ENCODE measurements at regions not wholly inside any gene's neighbourhood (a gene's known extent, or its start where the extent isn't known, plus 50 kb on each side); places are given as distances from the start of the nearest gene placed in this dataset.

GRCh38 chr4:123941306-123941705 lies 544.7 kb downstream of the SPRY1 start:
- TF ChIP-seq CTCF (IDR thresholded peaks at IDR 0.05; ENCODE audit: low read length) = no peak
- no peak for TF ChIP-seq EZH2 (IDR thresholded peaks at IDR 0.05; ENCODE audit: borderline replicate concordance, low read length)
